ELF-1 (cell line): ENCODE measurements at regions not wholly inside any gene's neighbourhood (a gene's known extent, or its start where the extent isn't known, plus 50 kb on each side); places are given as distances from the start of the nearest gene placed in this dataset.
"Not testable (repeated sequence)": the region's sequence is repeated elsewhere in the genome, so short reads cannot be mapped to it uniquely, and the experiment has no call there.

Experiments
- DNase-seq: peaks from one replicate; pipeline ENCODE4 v3.0.0-alpha.2; 2016; ENCODE audit warnings: low read depth, low spot score

DNA sequence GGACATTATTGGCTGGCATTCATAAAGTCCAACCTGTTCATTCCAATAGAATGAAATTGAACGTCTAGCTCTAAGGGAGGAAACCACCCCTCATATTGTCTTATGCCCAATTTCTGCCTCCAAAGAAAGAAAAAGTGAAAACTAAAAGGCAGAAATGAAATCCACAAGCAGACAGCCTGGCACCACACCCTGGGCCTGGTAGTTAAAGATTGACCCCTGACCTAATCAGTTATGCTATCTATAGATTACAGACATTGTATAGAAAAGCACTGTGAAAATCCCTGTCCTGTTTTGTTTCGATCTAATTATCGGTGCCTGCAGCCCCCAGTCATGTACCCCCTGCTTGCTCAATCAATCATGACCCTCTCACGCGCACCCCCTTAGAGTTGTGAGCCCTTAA lies 54.3 kb upstream of the ATP1B1 start:
- DNase-seq, result not testable (repeated sequence)

GRCh38 chr1:169052727-169053126 lies 53.8 kb upstream of the ATP1B1 start:
- DNase-seq, result no peak

DNA sequence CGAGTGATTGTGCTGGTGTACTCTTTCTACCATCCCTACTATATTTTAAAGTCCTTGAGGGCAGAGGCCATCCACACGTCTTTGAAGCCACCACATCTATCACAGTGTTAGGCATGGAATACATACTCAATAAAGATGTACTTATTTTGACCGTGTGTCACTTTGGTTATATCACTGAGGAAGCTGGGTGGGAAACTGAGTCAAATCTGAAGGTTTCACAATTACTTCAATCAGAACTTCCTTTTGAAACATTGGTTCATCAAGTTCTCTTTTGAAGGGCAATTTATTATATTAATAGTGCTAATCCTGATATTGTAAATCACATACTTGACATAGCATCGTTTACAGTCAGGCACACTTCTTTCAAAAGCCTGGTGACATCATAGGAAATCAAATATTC lies 53.3 kb upstream of the ATP1B1 start:
- no peak for DNase-seq
